ENCODE measurements at regions not wholly inside any gene's neighbourhood (a gene's known extent, or its start where the extent isn't known, plus 50 kb on each side); places are given as distances from the start of the nearest gene placed in this dataset.

DNA sequence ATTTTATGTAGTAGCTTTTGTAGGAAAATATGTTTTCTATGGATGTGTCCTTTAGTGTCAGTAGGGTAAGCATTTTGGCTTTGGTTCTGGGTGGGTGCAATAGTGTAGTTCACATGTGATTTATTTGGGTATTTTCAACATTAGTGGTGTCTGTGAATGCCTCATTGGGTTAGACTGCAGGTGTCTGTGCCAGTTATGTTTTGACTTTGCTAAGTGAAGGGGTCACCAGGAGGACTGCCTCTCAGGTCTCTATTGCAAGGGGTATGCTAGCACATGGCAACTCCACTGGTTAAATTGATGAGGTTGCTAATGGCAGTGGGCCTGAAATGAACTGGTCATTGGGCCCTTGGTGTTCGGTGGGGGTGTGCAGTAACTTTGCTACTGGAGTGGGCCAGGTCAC is 467.1 kb downstream of the NAF1 start:
- H3K9me3 ChIP-seq = peaks cover 0 to 4% (median 0%) of the 10 kb centered on the region in 4 donors
- no peak overlapping the region for H3K27ac ChIP-seq
- H3K4me1 ChIP-seq = no peaks in the 10 kb centered on the region
- H3K27me3 ChIP-seq = no peaks in the 10 kb centered on the region
- H3K4me3 ChIP-seq = no peak overlapping the region
- WGBS, 2 donors = 91 to 95% methylated on average over 1 of the region's 1 CpG
- H3K36me3 ChIP-seq = no peaks in the 10 kb centered on the region
- no peak for TF ChIP-seq EP300 (IDR thresholded peaks at IDR 0.05)
- TF ChIP-seq POLR2AphosphoS5 (IDR thresholded peaks at IDR 0.05) = no peak
- TF ChIP-seq, protein P1, sequence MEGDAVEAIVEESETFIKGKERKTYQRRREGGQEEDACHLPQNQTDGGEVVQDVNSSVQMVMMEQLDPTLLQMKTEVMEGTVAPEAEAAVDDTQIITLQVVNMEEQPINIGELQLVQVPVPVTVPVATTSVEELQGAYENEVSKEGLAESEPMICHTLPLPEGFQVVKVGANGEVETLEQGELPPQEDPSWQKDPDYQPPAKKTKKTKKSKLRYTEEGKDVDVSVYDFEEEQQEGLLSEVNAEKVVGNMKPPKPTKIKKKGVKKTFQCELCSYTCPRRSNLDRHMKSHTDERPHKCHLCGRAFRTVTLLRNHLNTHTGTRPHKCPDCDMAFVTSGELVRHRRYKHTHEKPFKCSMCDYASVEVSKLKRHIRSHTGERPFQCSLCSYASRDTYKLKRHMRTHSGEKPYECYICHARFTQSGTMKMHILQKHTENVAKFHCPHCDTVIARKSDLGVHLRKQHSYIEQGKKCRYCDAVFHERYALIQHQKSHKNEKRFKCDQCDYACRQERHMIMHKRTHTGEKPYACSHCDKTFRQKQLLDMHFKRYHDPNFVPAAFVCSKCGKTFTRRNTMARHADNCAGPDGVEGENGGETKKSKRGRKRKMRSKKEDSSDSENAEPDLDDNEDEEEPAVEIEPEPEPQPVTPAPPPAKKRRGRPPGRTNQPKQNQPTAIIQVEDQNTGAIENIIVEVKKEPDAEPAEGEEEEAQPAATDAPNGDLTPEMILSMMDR (IDR thresholded peaks at IDR 0.05) = no peak
- TF ChIP-seq POLR2A (IDR thresholded peaks at IDR 0.05) = no peak
- DNase-seq = no peak
- intact Hi-C loops (cut with DNase I) = no loop called here

DNA sequence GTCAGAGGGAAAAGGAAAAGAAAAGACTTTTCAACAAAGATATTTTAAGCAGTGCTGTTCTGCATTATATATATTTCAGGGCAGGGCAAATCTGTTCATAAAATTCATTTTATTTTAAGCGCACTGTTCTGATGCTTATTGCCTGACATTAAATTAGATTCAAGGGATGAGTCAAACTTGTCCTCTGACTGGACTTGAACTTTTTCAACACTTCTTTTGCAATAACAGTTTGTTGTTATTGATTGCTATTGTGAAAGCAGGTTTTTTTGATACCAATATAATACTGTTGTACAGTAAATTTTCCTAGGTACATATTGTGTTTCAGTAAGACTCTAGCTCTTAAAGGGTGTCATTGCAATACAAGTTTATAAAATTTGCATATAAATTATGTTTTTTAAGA is 481.3 kb downstream of the NAF1 start:
- TF ChIP-seq, protein P1 (IDR thresholded peaks at IDR 0.05) = no peak
- no peak for TF ChIP-seq POLR2AphosphoS5 (IDR thresholded peaks at IDR 0.05)
- no peak for TF ChIP-seq EP300 (IDR thresholded peaks at IDR 0.05)
- TF ChIP-seq POLR2A (IDR thresholded peaks at IDR 0.05) = no peak
- H3K27me3 ChIP-seq = no peaks in the 10 kb centered on the region
- no peaks in the 10 kb centered on the region for H3K36me3 ChIP-seq
- no peak for DNase-seq
- no peaks in the 10 kb centered on the region for H3K4me1 ChIP-seq
- H3K9me3 ChIP-seq = no peaks in the 10 kb centered on the region
- 80 to 96% methylated on average over 1 of the region's 1 CpG for WGBS, 2 donors
- intact Hi-C loops (cut with DNase I) = no loop called here
- no peak overlapping the region for H3K27ac ChIP-seq
- H3K4me3 ChIP-seq = no peak overlapping the region

DNA sequence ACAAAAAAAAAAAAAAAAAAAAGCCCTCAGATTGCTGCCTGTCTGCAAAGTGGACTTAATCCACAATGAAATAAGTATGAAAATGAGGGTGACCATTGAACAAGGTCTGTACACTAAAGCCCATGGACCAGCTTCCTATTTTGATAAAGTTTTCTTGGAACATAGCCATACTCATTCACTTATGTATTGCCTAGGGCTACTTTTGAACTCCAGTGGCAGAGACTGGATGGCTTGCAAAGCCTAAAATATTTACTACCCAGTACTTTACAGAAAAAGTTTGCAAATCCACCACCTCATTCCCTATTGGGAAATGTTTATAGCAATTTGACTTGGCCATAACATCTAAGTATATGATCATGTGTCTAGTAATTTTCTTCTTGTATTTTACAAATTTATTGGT is 481.7 kb downstream of the NAF1 start:
- intact Hi-C loops (cut with DNase I) = no loop called here

DNA sequence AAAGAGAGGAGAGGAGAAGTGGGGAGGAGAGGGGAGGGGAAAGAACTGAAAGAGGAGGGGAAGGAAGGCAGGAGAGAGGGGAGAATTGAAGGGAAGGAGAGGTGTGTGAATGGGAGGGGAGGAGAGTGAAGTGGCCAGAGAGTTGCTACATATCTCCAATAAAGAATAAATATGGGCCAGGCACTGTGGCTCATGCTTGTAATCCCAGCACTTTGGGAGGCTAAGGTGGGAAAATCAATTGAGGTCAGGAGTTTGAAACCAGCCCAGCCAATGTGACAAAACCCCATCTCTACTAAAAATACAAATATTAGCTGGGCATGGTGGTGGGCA is 482.4 kb downstream of the NAF1 start:
- TF ChIP-seq EP300 (IDR thresholded peaks at IDR 0.05) = no peak
- TF ChIP-seq POLR2AphosphoS5 (IDR thresholded peaks at IDR 0.05) = no peak
- TF ChIP-seq, protein P1 (IDR thresholded peaks at IDR 0.05) = no peak
- TF ChIP-seq POLR2A (IDR thresholded peaks at IDR 0.05) = no peak
- Histone ChIP-seq H3K9me3 (no peaks in the 10 kb centered on the region), H3K27me3 (no peaks in the 10 kb centered on the region), H3K4me3 (no peak overlapping the region), H3K4me1 (no peaks in the 10 kb centered on the region), H3K27ac (no peak overlapping the region), H3K36me3 (no peaks in the 10 kb centered on the region)
- intact Hi-C loops (cut with DNase I) = no loop called here
- no peak for DNase-seq

More for the DNA sequence above, 481.7 kb downstream of the NAF1 start:
- Histone ChIP-seq H3K27ac (no peak overlapping the region), H3K4me1 (no peaks in the 10 kb centered on the region), H3K36me3 (no peaks in the 10 kb centered on the region), H3K9me3 (no peaks in the 10 kb centered on the region), H3K4me3 (no peak overlapping the region), H3K27me3 (no peaks in the 10 kb centered on the region)
- DNase-seq = no peak
- TF ChIP-seq POLR2AphosphoS5 (IDR thresholded peaks at IDR 0.05) (no peak), POLR2A (IDR thresholded peaks at IDR 0.05) (no peak), EP300 (IDR thresholded peaks at IDR 0.05) (no peak)
- TF ChIP-seq, protein P1 (IDR thresholded peaks at IDR 0.05) = no peak

DNA sequence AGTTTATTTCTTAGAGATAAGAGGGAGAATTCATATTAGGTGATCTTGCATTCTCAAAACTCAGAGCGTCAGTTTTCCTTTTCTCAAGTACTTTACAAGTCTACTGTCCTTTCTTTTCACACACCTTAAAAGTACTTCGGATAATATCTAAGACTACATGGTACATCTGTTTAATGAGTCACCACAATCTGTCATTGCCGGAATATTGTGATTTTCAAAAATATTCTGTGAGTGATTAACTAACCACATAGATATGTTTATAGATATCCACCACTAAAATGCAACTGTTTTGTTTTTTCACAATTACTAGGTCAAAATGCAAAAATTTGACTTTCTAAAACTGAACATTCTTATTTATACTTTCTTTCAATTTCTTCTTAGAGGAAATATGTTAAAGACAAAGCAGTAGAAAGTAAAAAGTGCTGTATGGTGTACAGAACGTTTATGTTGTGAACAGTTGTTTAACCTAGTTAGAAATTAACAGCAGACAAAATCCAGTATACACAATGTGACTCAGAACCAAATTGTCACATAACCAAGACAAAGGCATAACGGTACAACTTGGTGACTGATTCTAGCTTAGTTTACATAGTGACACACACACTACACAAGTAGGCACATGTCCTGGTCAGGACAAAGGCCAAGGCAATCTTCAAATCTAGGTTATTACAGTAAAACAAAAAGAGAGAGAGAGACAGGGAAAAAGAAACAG is 482.9 kb downstream of the NAF1 start:
- Histone ChIP-seq H3K4me1 (no peaks in the 10 kb centered on the region), H3K27ac (no peak overlapping the region), H3K4me3 (no peak overlapping the region), H3K36me3 (no peaks in the 10 kb centered on the region), H3K9me3 (peaks cover 0 to 2% (median 0%) of the 10 kb centered on the region in 4 donors), H3K27me3 (no peaks in the 10 kb centered on the region)
- intact Hi-C loops (cut with DNase I) = no loop called here
- TF ChIP-seq EP300 (IDR thresholded peaks at IDR 0.05) (no peak), POLR2A (IDR thresholded peaks at IDR 0.05) (no peak), POLR2AphosphoS5 (IDR thresholded peaks at IDR 0.05) (no peak)
- TF ChIP-seq, protein P1 (IDR thresholded peaks at IDR 0.05) = no peak
- WGBS, 2 donors = 11 to 59% methylated on average over 5 of the region's 5 CpGs
- no peak for DNase-seq
